HEK293 (cell line): ENCODE measurements at regions not wholly inside any gene's neighbourhood (a gene's known extent, or its start where the extent isn't known, plus 50 kb on each side); places are given as distances from the start of the nearest gene placed in this dataset.

Experiments used
- YY1 ChIP-seq: fragments of 450-650 bp; formaldehyde crosslinking; IDR thresholded peaks from 2 replicates; pipeline ENCODE4 v1.5.1; 2018; ENCODE audit warnings: missing biosample characterization, missing genetic modification characterization
- ZFP3 ChIP-seq: fragments of 450-650 bp; formaldehyde crosslinking; IDR thresholded peaks from 2 replicates; pipeline ENCODE4 v1.5.1; 2016; ENCODE audit warnings: low read depth, missing biosample characterization, missing genetic modification characterization
- ZNF324 ChIP-seq: fragments of 450-650 bp; formaldehyde crosslinking; IDR thresholded peaks from 2 replicates; pipeline ENCODE4 v1.5.1; 2016; ENCODE audit warnings: missing biosample characterization, missing genetic modification characterization

- no peak for TF ChIP-seq ZFP3
- no peak for TF ChIP-seq YY1 (tag by site-specific recombination)
- no peak for TF ChIP-seq ZNF324 (tag by site-specific recombination)
Observed at GRCh38 chr10:9331583-9332008, 1277.1 kb downstream of the GATA3 start.
